ENCODE measurements at regions not wholly inside any gene's neighbourhood (a gene's known extent, or its start where the extent isn't known, plus 50 kb on each side); places are given as distances from the start of the nearest gene placed in this dataset.

DNA sequence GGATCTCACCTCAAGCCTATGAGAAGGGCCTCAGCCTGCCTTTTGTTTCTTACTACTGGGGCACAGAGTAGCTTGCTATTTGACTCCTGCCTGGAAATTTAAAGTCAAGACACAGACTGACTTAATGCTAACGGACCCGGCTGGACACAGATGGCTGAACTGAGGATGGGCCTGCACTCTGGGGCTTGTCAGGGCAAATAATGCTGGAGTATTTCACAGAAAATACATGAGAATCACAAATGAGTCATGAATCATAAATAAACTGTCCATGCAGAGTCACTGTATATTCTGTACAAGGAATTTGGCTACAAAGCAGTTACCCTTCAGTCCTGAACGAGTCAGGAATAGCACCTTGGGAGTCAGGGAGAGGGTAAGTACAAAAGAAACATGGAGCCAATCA is 683.2 kb upstream of the FOXG1 start:
- TF ChIP-seq, protein P1, sequence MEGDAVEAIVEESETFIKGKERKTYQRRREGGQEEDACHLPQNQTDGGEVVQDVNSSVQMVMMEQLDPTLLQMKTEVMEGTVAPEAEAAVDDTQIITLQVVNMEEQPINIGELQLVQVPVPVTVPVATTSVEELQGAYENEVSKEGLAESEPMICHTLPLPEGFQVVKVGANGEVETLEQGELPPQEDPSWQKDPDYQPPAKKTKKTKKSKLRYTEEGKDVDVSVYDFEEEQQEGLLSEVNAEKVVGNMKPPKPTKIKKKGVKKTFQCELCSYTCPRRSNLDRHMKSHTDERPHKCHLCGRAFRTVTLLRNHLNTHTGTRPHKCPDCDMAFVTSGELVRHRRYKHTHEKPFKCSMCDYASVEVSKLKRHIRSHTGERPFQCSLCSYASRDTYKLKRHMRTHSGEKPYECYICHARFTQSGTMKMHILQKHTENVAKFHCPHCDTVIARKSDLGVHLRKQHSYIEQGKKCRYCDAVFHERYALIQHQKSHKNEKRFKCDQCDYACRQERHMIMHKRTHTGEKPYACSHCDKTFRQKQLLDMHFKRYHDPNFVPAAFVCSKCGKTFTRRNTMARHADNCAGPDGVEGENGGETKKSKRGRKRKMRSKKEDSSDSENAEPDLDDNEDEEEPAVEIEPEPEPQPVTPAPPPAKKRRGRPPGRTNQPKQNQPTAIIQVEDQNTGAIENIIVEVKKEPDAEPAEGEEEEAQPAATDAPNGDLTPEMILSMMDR (IDR thresholded peaks at IDR 0.05; ENCODE audit: insufficient read depth, low read length, poor library complexity, severe bottlenecking): no peak
- TF ChIP-seq EZH2phosphoT487 (conservative IDR thresholded peaks at IDR 0.05; ENCODE audit: low read length): no peak

All from SU-DHL-6 (cell line).